Stimulated activated memory B cell treated with anti-CD40 and anti-IgM and Interleukin-4, amounts not matched to agents 10 μg/mL and 1 μg/mL and 100 μg/mL, for 72 hours (primary cell): ENCODE measurements at regions not wholly inside any gene's neighbourhood (a gene's known extent, or its start where the extent isn't known, plus 50 kb on each side); places are given as distances from the start of the nearest gene placed in this dataset.
"Not testable (repeated sequence)": the region's sequence is repeated elsewhere in the genome, so short reads cannot be mapped to it uniquely, and the experiment has no call there.

Experiments
- ATAC-seq: fragments of 150-1000 bp; cut with Tn5 transposase; 2 replicates; pipeline ENCODE4 v1.10.0; 2021
- H3K27ac Mint-ChIP-seq: one replicate; pipeline ENCODE4 v1.8.0; 2022; ENCODE audit warnings: mild to moderate bottlenecking, mixed read lengths
- H3K27me3 Mint-ChIP-seq: one replicate; pipeline ENCODE4 v1.8.0; 2022; ENCODE audit warnings: mixed read lengths
- H3K36me3 Mint-ChIP-seq: one replicate; pipeline ENCODE4 v1.8.0; 2022; ENCODE audit warnings: mixed read lengths
- H3K4me1 Mint-ChIP-seq: one replicate; pipeline ENCODE4 v1.8.0; 2022; ENCODE audit warnings: mixed read lengths
- H3K4me3 Mint-ChIP-seq: one replicate; pipeline ENCODE4 v1.8.0; 2022; ENCODE audit warnings: mild to moderate bottlenecking, moderate library complexity, mixed read lengths
- H3K9me3 Mint-ChIP-seq: one replicate; pipeline ENCODE4 v1.8.0; 2022; ENCODE audit warnings: mixed read lengths

DNA sequence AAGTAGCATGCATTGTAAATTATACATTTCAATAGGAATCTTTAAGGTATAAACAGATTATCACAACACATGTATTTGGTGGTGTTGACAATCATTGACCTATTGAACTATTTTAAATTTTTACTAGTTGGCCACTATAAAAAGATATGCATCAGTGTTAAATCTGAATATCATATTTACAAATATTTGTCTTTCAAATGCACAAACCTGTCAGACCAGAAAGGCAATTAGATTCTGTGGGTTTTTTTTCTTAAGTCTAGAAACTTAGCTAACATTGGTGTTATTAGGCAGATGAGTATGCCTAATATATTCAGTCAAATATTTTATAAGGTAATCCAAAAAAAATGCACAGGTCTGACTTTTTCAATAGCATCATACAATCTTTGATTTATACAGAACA, 241.4 kb upstream of the DGKB start:
- H3K27ac Mint-ChIP-seq = no peak overlapping the region
- H3K4me1 Mint-ChIP-seq = no peaks in the 10 kb centered on the region
- no peaks in the 10 kb centered on the region for H3K27me3 Mint-ChIP-seq
- no peaks in the 10 kb centered on the region for H3K36me3 Mint-ChIP-seq
- H3K4me3 Mint-ChIP-seq = no peak overlapping the region
- peaks cover 6% of the 10 kb centered on the region for H3K9me3 Mint-ChIP-seq
- no peak for ATAC-seq

DNA sequence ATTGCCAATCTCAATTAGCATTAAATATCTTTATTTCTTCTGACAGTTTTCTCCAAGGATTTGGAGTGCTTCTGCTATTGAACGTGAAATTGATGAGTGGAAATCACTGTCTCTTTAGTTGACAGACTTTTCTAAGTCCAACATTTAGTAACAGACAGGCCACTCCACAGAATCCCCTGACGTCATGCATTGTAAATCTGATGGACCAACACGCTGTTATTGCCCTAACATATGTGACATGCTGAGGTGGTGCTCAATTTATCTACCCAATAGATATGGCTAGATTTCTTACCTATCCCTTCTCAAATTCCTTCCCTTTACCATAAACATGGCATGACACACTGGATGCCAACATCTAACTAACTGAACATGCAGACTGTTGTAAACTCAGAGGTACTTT, 240.6 kb upstream of the DGKB start:
- no peak overlapping the region for H3K4me3 Mint-ChIP-seq
- H3K36me3 Mint-ChIP-seq = no peaks in the 10 kb centered on the region
- H3K27ac Mint-ChIP-seq = no peak overlapping the region
- no peaks in the 10 kb centered on the region for H3K27me3 Mint-ChIP-seq
- H3K4me1 Mint-ChIP-seq = no peaks in the 10 kb centered on the region
- peaks cover 3% of the 10 kb centered on the region for H3K9me3 Mint-ChIP-seq
- no peak for ATAC-seq

DNA sequence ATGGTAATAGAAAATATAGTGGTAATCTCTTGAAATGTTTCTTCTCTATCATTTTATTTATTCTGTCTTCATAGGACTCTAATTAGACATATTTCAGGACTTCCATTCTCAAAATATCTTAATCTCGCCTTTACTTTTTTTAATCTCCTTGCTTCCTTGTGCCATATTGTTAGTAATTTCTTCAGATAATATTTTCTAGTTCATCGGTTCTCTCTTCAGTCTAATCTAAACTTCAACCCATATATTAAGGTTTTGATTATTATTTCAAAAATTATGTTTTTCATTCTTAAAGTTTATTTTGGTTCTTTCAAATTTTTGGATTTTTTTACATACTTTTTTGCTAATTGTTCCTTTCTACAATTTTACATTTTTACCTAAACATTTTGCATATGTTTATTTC, 237.9 kb upstream of the DGKB start:
- no peaks in the 10 kb centered on the region for H3K9me3 Mint-ChIP-seq
- H3K36me3 Mint-ChIP-seq = no peaks in the 10 kb centered on the region
- H3K27ac Mint-ChIP-seq = no peak overlapping the region
- H3K4me3 Mint-ChIP-seq = no peak overlapping the region
- ATAC-seq = no peak
- no peaks in the 10 kb centered on the region for H3K4me1 Mint-ChIP-seq
- H3K27me3 Mint-ChIP-seq = no peaks in the 10 kb centered on the region

DNA sequence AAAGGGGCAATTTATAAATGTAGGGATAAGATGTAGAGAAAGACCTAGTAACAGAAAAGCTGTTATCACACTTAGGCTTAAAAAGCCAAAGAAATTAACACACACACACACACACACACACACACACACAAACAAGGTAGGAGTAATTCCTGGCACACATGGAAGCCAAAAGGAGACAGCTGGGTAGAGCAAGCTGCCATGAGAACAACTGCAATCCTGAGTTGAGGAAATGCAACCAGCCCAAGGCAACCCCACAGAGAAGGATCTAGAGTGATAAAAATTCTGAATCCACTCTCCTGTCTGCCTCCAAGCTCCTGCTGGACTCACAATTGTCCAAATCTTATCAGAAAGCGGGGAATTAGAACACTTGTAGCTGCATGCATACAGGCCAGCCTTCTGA, 229.1 kb upstream of the DGKB start:
- Mint-ChIP-seq H3K36me3 (no peaks in the 10 kb centered on the region), H3K27me3 (no peaks in the 10 kb centered on the region), H3K27ac (no peak overlapping the region), H3K9me3 (peaks cover 3% of the 10 kb centered on the region), H3K4me1 (no peaks in the 10 kb centered on the region), H3K4me3 (no peak overlapping the region)
- ATAC-seq = no peak

DNA sequence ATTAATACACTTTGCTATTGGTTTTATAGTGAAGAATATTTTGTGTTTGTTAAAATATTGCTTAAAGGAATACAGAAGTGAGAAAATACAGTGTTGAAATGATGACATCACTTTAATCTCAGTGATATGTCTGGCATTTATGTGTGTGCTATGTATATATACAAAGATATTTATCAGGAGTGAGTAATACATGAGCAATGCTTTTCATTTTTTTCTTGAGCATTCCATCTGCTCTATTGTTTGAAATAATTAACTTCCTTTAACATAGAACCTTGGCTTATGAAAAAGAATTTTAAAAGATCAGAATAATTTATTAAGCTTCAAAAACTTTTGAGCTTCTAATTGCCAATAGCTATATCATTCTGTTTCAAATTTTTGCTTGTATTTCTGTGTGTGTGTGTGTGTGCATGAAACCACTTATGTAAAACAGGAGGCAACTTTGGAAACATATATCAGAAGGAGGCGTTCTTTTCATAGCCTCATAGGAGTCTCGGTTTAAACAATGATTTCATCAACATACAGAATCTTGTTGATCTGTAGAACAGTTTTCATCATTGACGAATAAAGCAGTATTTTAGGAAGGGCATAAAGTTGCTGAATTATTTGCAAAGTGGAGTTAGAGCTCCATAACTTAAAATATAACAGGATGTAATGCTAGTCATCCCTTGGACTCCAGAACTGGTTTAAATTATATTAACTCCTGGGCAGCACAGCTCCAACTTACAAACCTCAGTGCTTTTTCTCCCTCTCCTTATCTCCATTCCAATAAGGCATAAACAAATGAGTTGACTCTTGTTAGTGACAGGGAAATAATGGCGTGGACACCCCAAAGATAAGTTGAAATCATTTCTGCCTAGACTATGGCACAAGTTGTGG, 228.4 kb upstream of the DGKB start:
- Mint-ChIP-seq H3K27me3 (no peaks in the 10 kb centered on the region), H3K9me3 (peaks cover 3% of the 10 kb centered on the region), H3K27ac (no peak overlapping the region), H3K4me1 (no peaks in the 10 kb centered on the region), H3K4me3 (no peak overlapping the region), H3K36me3 (no peaks in the 10 kb centered on the region)
- no peak for ATAC-seq

DNA sequence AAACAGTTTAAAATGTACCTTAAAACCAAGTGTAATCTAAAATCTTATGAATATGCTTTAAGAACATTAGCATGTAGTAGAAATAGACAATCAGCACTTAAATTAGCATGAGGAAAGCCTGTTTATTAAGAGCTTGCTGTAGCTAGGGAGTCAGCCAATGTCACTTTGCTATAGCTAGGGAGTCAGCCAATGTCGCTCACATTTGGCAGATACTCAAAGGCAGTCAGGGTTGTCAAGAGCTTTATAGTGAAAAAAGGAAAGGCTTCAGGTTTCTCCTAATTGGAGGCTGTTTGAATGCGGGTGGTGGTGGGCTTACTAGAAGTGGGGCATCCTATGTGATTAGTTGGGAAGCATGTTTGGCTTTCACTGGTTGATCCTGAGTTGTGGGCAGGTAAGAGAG, 226.2 kb upstream of the DGKB start:
- H3K4me3 Mint-ChIP-seq = no peak overlapping the region
- H3K27ac Mint-ChIP-seq = no peak overlapping the region
- H3K4me1 Mint-ChIP-seq = no peaks in the 10 kb centered on the region
- H3K9me3 Mint-ChIP-seq = peaks cover 3% of the 10 kb centered on the region
- no peaks in the 10 kb centered on the region for H3K36me3 Mint-ChIP-seq
- ATAC-seq = no peak
- no peaks in the 10 kb centered on the region for H3K27me3 Mint-ChIP-seq

DNA sequence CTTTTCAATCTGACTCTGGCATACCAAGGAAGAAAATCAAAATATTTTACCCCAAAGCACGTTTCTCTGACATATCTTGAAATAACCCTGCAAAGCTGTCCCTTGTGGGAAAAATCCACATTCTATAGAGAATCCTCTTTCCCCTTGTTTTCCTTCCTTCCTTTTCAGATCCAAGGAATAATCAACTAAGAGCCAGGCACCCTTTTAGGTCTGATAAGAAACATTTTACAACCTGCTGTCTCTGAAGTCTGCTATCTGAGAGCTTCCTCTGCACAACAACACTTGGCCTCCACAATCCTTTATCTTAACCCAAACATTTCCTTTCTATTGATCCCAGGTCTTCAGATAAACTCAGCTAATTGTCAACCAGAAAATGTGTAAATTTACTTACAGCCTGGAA, 224.1 kb upstream of the DGKB start:
- H3K36me3 Mint-ChIP-seq, H3K4me3 Mint-ChIP-seq, ATAC-seq, H3K27me3 Mint-ChIP-seq, H3K4me1 Mint-ChIP-seq, H3K9me3 Mint-ChIP-seq, H3K27ac Mint-ChIP-seq: not testable (repeated sequence)

DNA sequence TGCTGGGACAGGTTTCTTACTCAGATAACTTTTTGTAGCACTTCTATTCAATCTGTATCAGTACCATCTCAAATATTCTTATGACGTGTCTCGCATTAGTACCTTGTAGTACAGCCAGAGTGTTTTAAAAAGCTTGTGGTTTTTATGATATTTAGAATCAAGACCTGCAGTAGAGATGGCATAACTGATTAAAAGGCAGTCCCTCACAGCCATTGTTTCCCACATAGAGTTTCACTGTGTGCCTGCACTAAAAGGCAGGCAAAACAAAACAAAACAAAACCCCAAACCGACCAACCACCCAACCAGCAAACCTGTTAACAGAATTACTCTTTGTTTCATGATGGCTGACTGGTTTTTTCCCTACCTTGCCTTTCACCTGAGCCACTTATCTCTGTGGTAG, 221.3 kb upstream of the DGKB start:
- H3K4me1 Mint-ChIP-seq = no peaks in the 10 kb centered on the region
- no peaks in the 10 kb centered on the region for H3K27me3 Mint-ChIP-seq
- peaks cover 13% of the 10 kb centered on the region for H3K9me3 Mint-ChIP-seq
- ATAC-seq = no peak
- no peak overlapping the region for H3K27ac Mint-ChIP-seq
- no peaks in the 10 kb centered on the region for H3K36me3 Mint-ChIP-seq
- no peak overlapping the region for H3K4me3 Mint-ChIP-seq

DNA sequence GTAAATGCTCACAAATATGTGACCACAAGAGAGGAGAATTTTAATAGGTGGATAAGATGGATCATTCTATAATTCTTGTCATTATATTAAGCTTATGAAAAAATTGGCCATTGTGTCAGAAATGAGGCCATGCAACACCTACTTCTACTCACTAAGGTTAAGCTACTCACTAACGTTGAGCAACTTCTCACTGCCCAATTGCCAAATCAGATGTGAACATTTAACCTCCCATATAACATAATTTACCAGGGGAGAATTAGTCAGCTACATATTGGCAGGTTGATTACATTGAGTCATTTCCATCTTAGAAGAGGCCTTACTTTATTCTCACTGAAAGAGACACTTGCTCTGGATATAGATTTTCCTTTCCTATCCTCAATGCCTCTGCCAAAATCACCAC, 211.2 kb upstream of the DGKB start:
- Mint-ChIP-seq H3K4me1 (no peaks in the 10 kb centered on the region), H3K36me3 (no peaks in the 10 kb centered on the region), H3K9me3 (peaks cover 4% of the 10 kb centered on the region), H3K27me3 (no peaks in the 10 kb centered on the region), H3K27ac (no peak overlapping the region), H3K4me3 (no peak overlapping the region)
- no peak for ATAC-seq

DNA sequence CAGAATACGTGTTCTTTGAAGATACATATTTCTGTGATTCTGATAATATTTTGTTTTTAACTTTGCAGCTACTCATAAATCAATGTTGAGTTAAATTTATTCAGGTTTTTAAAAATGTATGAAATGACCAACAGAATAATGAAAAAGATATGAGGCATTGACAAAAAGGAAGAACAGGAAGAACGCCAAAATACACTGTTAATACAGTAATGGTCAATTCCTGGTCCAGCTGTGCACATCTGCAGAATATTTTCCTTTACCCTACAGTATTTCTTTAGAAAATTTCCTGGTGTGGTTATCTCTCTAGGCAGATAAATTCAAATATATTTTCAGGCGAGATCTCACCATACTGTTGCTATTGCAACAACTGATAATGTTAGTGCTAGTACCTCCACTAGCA, 203.2 kb upstream of the DGKB start:
- no peaks in the 10 kb centered on the region for H3K4me1 Mint-ChIP-seq
- no peak for ATAC-seq
- no peak overlapping the region for H3K4me3 Mint-ChIP-seq

DNA sequence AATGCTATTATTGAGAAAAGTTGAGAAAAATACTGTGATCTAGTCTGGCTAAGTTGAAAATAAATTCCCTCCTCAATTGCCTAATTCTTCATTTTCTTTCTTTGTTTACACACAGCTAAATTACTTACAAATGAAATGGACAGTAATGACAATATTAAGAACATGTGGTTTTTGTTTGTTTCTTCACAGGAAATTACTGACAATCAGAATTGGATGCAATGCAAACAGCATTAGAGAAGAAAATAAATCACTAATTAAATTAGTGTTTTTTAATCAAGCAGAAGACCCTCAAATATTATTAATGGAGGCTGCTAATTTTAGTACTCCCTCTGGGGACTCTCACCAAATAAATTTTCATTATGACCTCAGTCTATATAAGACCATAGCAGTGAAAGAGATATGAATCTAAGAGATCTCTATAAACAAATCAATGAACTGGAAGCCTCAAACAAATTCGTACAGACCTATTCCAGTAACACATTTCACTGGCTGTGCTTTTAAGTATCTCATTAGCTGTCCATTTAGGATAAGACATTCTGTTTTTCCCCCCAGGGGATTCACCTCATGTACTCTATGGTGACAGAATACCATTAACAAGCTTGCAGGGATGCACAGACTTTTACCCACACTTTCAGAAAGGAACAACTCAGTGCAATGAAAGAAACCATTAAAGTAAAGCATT, 202.0 kb upstream of the DGKB start:
- Mint-ChIP-seq H3K9me3 (peaks cover 8% of the 10 kb centered on the region), H3K27me3 (no peaks in the 10 kb centered on the region), H3K4me3 (no peak overlapping the region), H3K4me1 (no peaks in the 10 kb centered on the region), H3K27ac (no peak overlapping the region), H3K36me3 (no peaks in the 10 kb centered on the region)
- no peak for ATAC-seq

More for the DNA sequence above, 203.2 kb upstream of the DGKB start:
- Mint-ChIP-seq H3K36me3 (no peaks in the 10 kb centered on the region), H3K27ac (no peak overlapping the region), H3K9me3 (peaks cover 12% of the 10 kb centered on the region), H3K27me3 (no peaks in the 10 kb centered on the region)

DNA sequence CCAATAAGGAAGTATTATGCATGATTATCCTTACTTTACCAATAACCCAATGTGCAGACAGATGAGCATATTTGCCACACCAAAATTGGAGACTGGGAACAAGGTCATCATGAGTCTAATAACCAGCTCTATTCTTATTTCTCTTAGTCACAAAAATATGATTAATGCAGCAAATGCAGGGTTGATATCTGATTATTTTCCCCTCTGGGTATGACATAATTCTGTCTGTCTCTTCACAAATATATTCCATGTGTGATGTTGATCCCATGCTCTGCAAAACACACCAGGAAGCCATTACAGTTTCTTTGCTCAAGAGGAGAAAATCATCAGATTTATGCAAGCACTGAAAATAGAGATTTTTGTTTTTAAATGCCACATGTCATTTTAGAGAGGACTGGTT, 196.5 kb upstream of the DGKB start:
- H3K4me3 Mint-ChIP-seq = no peak overlapping the region
- H3K4me1 Mint-ChIP-seq = no peaks in the 10 kb centered on the region
- H3K36me3 Mint-ChIP-seq = no peaks in the 10 kb centered on the region
- no peak overlapping the region for H3K27ac Mint-ChIP-seq
- no peaks in the 10 kb centered on the region for H3K27me3 Mint-ChIP-seq
- ATAC-seq = no peak
- H3K9me3 Mint-ChIP-seq = peaks cover 2% of the 10 kb centered on the region

DNA sequence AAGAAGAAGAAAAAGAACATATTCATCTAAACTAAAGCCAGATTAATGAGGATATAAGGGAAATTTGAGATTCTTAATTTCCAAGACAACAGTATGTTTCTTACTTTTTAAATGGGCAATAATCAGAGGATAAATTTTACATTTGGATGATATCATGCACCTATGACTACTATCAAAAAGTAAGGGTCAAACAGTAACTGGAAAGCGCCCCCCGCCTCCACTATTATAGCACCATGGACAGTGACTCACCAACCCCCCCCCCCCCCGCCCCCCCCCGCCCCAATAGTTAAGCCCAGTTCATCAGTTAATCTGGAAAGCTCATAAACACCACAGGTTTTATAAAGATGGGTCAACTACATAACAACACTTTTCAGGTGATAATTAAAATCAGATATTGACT, 194.3 kb upstream of the DGKB start:
- Mint-ChIP-seq H3K27me3 (no peaks in the 10 kb centered on the region), H3K9me3 (peaks cover 2% of the 10 kb centered on the region), H3K4me3 (no peak overlapping the region), H3K4me1 (no peaks in the 10 kb centered on the region), H3K36me3 (no peaks in the 10 kb centered on the region), H3K27ac (no peak overlapping the region)
- ATAC-seq = no peak

DNA sequence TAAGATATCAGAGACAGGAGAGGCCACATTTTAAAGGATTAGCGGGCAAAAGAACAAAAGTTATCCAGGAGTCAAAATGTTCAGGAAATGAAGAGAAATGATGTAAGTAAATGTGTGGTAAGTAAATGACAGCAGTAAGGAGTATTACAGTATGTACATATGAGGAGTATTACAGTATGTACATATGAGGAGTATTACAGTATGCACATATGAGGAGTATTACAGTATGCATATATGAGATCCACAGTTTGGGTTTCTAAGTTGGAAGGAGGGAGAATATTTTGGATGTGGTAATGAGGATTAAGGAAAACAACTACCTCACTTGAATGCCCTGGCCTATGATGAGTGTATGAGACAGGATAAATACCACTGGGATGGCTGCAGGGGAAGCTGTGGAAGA, 192.4 kb upstream of the DGKB start:
- no peak for ATAC-seq
- Mint-ChIP-seq H3K4me3 (no peak overlapping the region), H3K27me3 (no peaks in the 10 kb centered on the region), H3K36me3 (no peaks in the 10 kb centered on the region), H3K27ac (no peak overlapping the region), H3K9me3 (no peaks in the 10 kb centered on the region), H3K4me1 (no peaks in the 10 kb centered on the region)

DNA sequence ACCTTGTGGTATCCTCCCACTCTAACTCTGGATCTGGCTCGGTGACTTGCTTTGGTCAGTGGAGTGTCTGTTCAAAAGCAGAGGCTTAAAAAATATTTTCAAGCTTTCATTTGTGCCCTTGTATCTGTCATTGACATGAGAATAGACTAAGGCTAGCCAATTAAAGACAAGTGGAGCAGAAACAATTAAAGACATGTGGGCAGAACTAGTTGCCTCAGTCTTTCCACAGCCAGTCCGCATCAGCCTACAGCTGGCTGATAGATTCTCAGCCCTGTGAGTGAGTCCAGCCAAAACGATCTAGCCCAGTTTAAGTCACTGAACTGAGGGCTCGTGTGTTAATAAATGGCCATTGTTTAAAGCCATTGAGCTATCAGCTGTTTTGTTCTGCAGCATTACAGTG, 185.2 kb upstream of the DGKB start:
- no peaks in the 10 kb centered on the region for H3K36me3 Mint-ChIP-seq
- no peaks in the 10 kb centered on the region for H3K27me3 Mint-ChIP-seq
- ATAC-seq = no peak
- no peak overlapping the region for H3K4me3 Mint-ChIP-seq
- H3K4me1 Mint-ChIP-seq = no peaks in the 10 kb centered on the region
- H3K27ac Mint-ChIP-seq = no peak overlapping the region
- H3K9me3 Mint-ChIP-seq = no peaks in the 10 kb centered on the region

DNA sequence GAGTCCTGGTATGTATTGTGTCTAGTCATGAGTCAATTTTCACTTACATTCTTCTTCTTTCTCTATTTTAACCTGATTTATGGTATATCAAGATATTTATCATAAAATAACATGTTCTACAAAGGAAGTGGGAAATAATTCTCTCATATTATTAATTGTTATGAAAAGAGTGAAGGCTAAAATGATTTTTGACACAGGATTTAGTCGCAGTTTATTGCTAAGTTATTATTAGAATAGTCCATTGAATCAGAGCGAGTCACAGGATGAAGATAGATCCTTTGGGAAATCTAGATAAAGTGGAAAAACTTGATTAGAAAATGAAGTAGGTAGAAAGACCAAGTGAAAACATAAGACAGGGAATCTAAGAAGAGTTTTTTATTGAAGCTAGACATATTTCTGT, 184.3 kb upstream of the DGKB start:
- Mint-ChIP-seq H3K27me3 (no peaks in the 10 kb centered on the region), H3K36me3 (no peaks in the 10 kb centered on the region), H3K27ac (no peak overlapping the region), H3K4me3 (no peak overlapping the region), H3K9me3 (no peaks in the 10 kb centered on the region), H3K4me1 (no peaks in the 10 kb centered on the region)
- no peak for ATAC-seq
